ENCODE measurements at regions not wholly inside any gene's neighbourhood (a gene's known extent, or its start where the extent isn't known, plus 50 kb on each side); places are given as distances from the start of the nearest gene placed in this dataset.

DNA sequence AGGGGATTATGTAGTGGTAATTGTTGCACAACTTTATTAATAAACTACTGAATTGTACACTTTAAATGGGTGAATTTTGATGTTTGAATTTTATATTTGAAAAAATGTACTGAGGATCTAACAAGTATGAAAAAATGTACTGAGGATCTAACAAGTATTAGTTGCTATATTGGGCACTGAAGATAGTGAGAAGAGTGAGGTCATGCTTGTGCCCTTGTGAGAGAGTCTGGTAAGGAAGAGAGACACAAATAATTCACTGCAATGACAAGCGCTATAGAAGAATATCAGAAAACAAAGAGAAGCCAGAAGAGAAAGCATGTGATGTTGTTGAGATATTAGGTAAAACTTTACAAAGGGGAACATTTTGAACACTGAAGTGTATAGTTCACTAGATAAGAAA lies 137.6 kb downstream of the DTWD1 start (continued):
- TF ChIP-seq CSDC2 (CRISPR knock-in tag; IDR thresholded peaks at IDR 0.05), result no peak

DNA sequence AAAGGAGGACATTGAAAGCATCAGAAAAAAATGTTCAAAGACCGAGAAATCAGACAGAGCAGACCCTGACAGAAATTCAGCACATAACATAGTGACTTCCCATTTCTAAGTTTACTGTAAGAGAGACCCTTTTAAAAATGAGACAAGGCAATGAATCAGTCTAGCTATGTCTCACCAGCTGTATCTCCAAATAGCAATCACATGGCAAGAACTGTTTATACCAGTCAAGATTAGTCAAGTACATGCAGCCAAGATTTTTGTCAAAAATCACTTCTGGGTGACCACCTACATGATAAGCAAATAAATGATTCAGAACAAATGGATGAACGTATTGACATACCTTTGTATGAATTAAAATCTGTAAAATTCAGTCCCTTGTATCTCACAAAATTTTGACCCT lies 138.0 kb downstream of the DTWD1 start:
- TF ChIP-seq PPARA (CRISPR knock-in tag; IDR thresholded peaks at IDR 0.05; ENCODE audit: borderline replicate concordance) (no peak), TOX (CRISPR knock-in tag; IDR thresholded peaks at IDR 0.05; ENCODE audit: borderline replicate concordance) (no peak), CSRNP3 (CRISPR knock-in tag; IDR thresholded peaks at IDR 0.05) (no peak), SNAI2 (CRISPR knock-in tag; IDR thresholded peaks at IDR 0.05) (no peak), ZNF8 (CRISPR knock-in tag; IDR thresholded peaks at IDR 0.05) (no peak)
- no peak for ATAC-seq

DNA sequence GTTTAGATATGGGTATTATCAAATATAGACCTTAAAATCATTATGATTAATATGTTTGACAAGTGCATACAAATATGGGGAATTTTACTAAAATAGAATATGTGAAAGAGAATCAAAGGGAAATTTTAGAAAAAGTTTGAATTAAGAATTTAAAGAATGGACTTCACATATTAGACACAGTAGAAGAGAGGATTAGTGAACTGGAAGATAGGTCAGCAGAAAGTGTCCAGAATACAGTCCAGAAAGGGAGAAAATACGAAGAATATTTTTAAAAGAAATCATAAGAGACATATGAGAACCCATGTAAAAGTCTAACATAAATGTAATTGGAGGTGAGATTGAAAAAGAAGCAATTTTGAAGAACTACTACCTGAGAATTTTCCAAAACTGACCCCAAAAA lies 139.9 kb downstream of the DTWD1 start:
- ATAC-seq, result no peak
- TF ChIP-seq ISL1 (CRISPR knock-in tag; IDR thresholded peaks at IDR 0.05) (no peak), ZFP30 (CRISPR knock-in tag; IDR thresholded peaks at IDR 0.05) (peak; percentile 98)

DNA sequence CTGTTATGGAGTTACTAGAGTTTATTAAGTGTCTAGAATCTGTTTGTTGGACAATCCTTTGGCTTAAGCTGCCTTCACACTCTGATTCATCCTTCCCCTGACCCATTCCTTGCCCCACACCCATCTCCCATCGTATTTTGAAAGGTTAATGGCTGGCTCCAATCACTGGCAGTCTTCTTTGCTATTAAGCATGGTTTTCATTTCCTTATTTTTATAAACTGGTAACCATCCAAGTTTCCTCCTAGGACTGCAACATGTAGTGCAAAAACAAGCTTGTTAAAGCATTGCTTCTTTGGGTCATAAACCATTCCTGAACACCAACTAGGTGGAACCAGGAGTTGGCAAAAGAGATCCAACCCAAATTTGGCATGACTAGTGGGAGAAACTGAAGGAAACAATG lies 148.4 kb downstream of the DTWD1 start:
- no peak for TF ChIP-seq OSR1 (CRISPR knock-in tag; IDR thresholded peaks at IDR 0.05)
- TF ChIP-seq SNAI2 (CRISPR knock-in tag; IDR thresholded peaks at IDR 0.05), result no peak
- no peak for TF ChIP-seq ESRRG (CRISPR knock-in tag; IDR thresholded peaks at IDR 0.05)
- TF ChIP-seq, protein P1, sequence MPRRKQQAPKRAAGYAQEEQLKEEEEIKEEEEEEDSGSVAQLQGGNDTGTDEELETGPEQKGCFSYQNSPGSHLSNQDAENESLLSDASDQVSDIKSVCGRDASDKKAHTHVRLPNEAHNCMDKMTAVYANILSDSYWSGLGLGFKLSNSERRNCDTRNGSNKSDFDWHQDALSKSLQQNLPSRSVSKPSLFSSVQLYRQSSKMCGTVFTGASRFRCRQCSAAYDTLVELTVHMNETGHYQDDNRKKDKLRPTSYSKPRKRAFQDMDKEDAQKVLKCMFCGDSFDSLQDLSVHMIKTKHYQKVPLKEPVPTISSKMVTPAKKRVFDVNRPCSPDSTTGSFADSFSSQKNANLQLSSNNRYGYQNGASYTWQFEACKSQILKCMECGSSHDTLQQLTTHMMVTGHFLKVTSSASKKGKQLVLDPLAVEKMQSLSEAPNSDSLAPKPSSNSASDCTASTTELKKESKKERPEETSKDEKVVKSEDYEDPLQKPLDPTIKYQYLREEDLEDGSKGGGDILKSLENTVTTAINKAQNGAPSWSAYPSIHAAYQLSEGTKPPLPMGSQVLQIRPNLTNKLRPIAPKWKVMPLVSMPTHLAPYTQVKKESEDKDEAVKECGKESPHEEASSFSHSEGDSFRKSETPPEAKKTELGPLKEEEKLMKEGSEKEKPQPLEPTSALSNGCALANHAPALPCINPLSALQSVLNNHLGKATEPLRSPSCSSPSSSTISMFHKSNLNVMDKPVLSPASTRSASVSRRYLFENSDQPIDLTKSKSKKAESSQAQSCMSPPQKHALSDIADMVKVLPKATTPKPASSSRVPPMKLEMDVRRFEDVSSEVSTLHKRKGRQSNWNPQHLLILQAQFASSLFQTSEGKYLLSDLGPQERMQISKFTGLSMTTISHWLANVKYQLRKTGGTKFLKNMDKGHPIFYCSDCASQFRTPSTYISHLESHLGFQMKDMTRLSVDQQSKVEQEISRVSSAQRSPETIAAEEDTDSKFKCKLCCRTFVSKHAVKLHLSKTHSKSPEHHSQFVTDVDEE (CRISPR knock-in tag; IDR thresholded peaks at IDR 0.05), result no peak
- no peak for TF ChIP-seq CSRNP3 (CRISPR knock-in tag; IDR thresholded peaks at IDR 0.05)
- TF ChIP-seq RARB (CRISPR knock-in tag; IDR thresholded peaks at IDR 0.05), result no peak
- TF ChIP-seq POU6F1 (CRISPR knock-in tag; IDR thresholded peaks at IDR 0.05; ENCODE audit: borderline replicate concordance, low read depth), result no peak
- TF ChIP-seq ARNTL (CRISPR knock-in tag; IDR thresholded peaks at IDR 0.05; ENCODE audit: borderline replicate concordance, low read depth), result no peak
- TF ChIP-seq TCF4 (CRISPR knock-in tag; IDR thresholded peaks at IDR 0.05; ENCODE audit: borderline replicate concordance), result no peak
- TF ChIP-seq ZFP3 (CRISPR knock-in tag; IDR thresholded peaks at IDR 0.05), result no peak
- TF ChIP-seq CSDC2 (CRISPR knock-in tag; IDR thresholded peaks at IDR 0.05), result no peak
- ATAC-seq, result no peak

GRCh38 chr15:49789436-49789835 lies 168.6 kb downstream of the DTWD1 start:
- ATAC-seq, result no peak
- TF ChIP-seq, protein P2, sequence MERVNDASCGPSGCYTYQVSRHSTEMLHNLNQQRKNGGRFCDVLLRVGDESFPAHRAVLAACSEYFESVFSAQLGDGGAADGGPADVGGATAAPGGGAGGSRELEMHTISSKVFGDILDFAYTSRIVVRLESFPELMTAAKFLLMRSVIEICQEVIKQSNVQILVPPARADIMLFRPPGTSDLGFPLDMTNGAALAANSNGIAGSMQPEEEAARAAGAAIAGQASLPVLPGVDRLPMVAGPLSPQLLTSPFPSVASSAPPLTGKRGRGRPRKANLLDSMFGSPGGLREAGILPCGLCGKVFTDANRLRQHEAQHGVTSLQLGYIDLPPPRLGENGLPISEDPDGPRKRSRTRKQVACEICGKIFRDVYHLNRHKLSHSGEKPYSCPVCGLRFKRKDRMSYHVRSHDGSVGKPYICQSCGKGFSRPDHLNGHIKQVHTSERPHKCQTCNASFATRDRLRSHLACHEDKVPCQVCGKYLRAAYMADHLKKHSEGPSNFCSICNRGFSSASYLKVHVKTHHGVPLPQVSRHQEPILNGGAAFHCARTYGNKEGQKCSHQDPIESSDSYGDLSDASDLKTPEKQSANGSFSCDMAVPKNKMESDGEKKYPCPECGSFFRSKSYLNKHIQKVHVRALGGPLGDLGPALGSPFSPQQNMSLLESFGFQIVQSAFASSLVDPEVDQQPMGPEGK (CRISPR knock-in tag; IDR thresholded peaks at IDR 0.05; ENCODE audit: borderline replicate concordance), result no peak
- TF ChIP-seq OSR1 (CRISPR knock-in tag; IDR thresholded peaks at IDR 0.05) (no peak), POU6F1 (CRISPR knock-in tag; IDR thresholded peaks at IDR 0.05; ENCODE audit: borderline replicate concordance, low read depth) (no peak), ESRRG (CRISPR knock-in tag; IDR thresholded peaks at IDR 0.05) (no peak), ZNF70 (CRISPR knock-in tag; IDR thresholded peaks at IDR 0.05) (no peak), PPARA (CRISPR knock-in tag; IDR thresholded peaks at IDR 0.05; ENCODE audit: borderline replicate concordance) (no peak), RARB (CRISPR knock-in tag; IDR thresholded peaks at IDR 0.05) (no peak), TOX (CRISPR knock-in tag; IDR thresholded peaks at IDR 0.05; ENCODE audit: borderline replicate concordance) (no peak), CSRNP3 (CRISPR knock-in tag; IDR thresholded peaks at IDR 0.05) (no peak), ZC3H10 (CRISPR knock-in tag; IDR thresholded peaks at IDR 0.05) (no peak), ZNF565 (CRISPR knock-in tag; conservative IDR thresholded peaks at IDR 0.05; ENCODE audit: low read depth) (no peak), CSDC2 (CRISPR knock-in tag; IDR thresholded peaks at IDR 0.05) (no peak)
- TF ChIP-seq, protein P3, sequence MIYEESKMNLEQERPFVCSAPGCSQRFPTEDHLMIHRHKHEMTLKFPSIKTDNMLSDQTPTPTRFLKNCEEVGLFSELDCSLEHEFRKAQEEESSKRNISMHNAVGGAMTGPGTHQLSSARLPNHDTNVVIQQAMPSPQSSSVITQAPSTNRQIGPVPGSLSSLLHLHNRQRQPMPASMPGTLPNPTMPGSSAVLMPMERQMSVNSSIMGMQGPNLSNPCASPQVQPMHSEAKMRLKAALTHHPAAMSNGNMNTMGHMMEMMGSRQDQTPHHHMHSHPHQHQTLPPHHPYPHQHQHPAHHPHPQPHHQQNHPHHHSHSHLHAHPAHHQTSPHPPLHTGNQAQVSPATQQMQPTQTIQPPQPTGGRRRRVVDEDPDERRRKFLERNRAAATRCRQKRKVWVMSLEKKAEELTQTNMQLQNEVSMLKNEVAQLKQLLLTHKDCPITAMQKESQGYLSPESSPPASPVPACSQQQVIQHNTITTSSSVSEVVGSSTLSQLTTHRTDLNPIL (CRISPR knock-in tag; IDR thresholded peaks at IDR 0.05; ENCODE audit: low read depth), result no peak
